ENCODE measurements at regions not wholly inside any gene's neighbourhood (a gene's known extent, or its start where the extent isn't known, plus 50 kb on each side); places are given as distances from the start of the nearest gene placed in this dataset.

GRCh38 chr12:4015225-4016091 lies 142.3 kb upstream of the PARP11 start:
- Histone ChIP-seq H3K4me3 (no peak overlapping the region), H3K36me3 (ENCODE audit: low read depth, missing control alignments) (no peaks in the 10 kb centered on the region), H3K4me1 (no peaks in the 10 kb centered on the region), H3K9me3 (no peaks in the 10 kb centered on the region), H3K27ac (no peak overlapping the region), H3K27me3 (no peaks in the 10 kb centered on the region)
- intact Hi-C loops (cut with DNase I; ENCODE audit: low total_unique reads), result no loop called here
- no peak for DNase-seq
- 68 to 84% methylated on average over 9 to 11 of the region's 12 CpGs for WGBS, 2 donors
- TF ChIP-seq POLR2A (IDR thresholded peaks at IDR 0.05) (no peak), CTCF (IDR thresholded peaks at IDR 0.05) (no peak)

- no peaks in the 10 kb centered on the region for H3K9me3 ChIP-seq
- no peaks in the 10 kb centered on the region for H3K4me1 ChIP-seq
- 75 to 84% methylated on average over 5 to 6 of the region's 6 CpGs for WGBS, 2 donors
- H3K27me3 ChIP-seq, result no peaks in the 10 kb centered on the region
- H3K4me3 ChIP-seq, result no peak overlapping the region
- no peak overlapping the region for H3K27ac ChIP-seq
- TF ChIP-seq POLR2A (IDR thresholded peaks at IDR 0.05) (no peak), CTCF (IDR thresholded peaks at IDR 0.05) (no peak)
- intact Hi-C loops (cut with DNase I; ENCODE audit: low total_unique reads), result no loop called here
- no peak for DNase-seq
- H3K36me3 ChIP-seq (ENCODE audit: low read depth, missing control alignments), result no peaks in the 10 kb centered on the region
Observed at GRCh38 chr12:4014858-4015224, 141.6 kb upstream of the PARP11 start.

- H3K27me3 ChIP-seq, result no peaks in the 10 kb centered on the region
- TF ChIP-seq CTCF (IDR thresholded peaks at IDR 0.05), result no peak
- TF ChIP-seq POLR2A (IDR thresholded peaks at IDR 0.05), result no peak
- 91 to 95% methylated on average over 2 of the region's 2 CpGs for WGBS, 2 donors
- no peaks in the 10 kb centered on the region for H3K9me3 ChIP-seq
- intact Hi-C loops (cut with DNase I; ENCODE audit: low total_unique reads), result no loop called here
- DNase-seq, result no peak
- H3K36me3 ChIP-seq (ENCODE audit: low read depth, missing control alignments), result no peaks in the 10 kb centered on the region
- no peak overlapping the region for H3K4me3 ChIP-seq
- no peak overlapping the region for H3K27ac ChIP-seq
- no peaks in the 10 kb centered on the region for H3K4me1 ChIP-seq
Observed at GRCh38 chr12:4014444-4014843, 141.2 kb upstream of the PARP11 start.

- TF ChIP-seq CTCF (IDR thresholded peaks at IDR 0.05) (no peak), POLR2A (IDR thresholded peaks at IDR 0.05) (no peak)
- Histone ChIP-seq H3K27me3 (no peaks in the 10 kb centered on the region), H3K36me3 (ENCODE audit: low read depth, missing control alignments) (no peaks in the 10 kb centered on the region), H3K27ac (no peak overlapping the region), H3K4me3 (no peak overlapping the region), H3K9me3 (no peaks in the 10 kb centered on the region), H3K4me1 (no peaks in the 10 kb centered on the region)
- WGBS, 2 donors, result 88 to 96% methylated on average over 5 of the region's 5 CpGs
- DNase-seq, result no peak
- intact Hi-C loops (cut with DNase I; ENCODE audit: low total_unique reads), result no loop called here
Observed at GRCh38 chr12:4012977-4013968, 140.1 kb upstream of the PARP11 start.

All from testis (tissue), 2 donors.